NCI-H1048 (cell line): ENCODE measurements at regions not wholly inside any gene's neighbourhood (a gene's known extent, or its start where the extent isn't known, plus 50 kb on each side); places are given as distances from the start of the nearest gene placed in this dataset.
"Not testable (repeated sequence)": the region's sequence is repeated elsewhere in the genome, so short reads cannot be mapped to it uniquely, and the experiment has no call there.

Experiments used
- DNase-seq: peaks from one replicate; lab custom pipeline; 2025; lab: John Stamatoyannopoulos, UW

DNA sequence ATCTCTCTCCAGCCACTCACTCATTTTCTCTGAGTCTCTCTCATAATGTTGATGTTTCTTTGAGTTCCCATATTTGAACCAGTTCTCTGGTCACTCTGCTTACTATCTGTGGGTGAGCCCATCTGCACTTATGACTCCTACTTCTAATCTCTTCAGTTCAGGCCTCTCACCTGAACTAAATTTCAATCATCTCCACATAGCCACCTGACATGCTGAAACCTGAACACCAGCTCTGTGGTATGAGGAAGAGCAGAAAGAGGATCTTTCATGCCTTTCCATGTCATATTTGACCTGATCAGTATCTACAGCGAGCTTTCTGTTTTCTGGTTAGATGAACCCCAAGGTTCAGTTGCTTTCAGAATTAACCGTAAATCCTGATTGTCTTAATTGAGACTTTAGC is 122.2 kb upstream of the ESX1 start:
- DNase-seq = no peak

DNA sequence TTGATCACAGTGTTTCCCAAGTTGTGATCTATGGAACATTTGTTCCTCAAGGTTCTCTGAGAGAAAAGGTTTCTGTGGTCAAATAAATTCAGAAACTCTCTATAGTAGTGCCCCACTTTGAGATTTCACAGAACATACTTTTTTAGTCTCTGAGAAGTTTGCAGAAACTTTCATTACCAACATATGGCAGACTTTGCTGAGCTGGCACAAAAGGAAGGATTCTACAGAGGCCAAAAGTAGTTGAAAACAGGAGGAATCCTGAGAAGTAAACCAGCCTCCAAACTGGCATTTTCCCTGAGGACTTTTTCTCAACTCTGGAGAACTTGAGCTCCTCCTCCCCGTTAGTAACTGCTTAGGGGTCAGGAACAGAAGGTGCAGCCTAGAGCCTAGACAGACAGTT is 117.8 kb upstream of the ESX1 start:
- DNase-seq = no peak

DNA sequence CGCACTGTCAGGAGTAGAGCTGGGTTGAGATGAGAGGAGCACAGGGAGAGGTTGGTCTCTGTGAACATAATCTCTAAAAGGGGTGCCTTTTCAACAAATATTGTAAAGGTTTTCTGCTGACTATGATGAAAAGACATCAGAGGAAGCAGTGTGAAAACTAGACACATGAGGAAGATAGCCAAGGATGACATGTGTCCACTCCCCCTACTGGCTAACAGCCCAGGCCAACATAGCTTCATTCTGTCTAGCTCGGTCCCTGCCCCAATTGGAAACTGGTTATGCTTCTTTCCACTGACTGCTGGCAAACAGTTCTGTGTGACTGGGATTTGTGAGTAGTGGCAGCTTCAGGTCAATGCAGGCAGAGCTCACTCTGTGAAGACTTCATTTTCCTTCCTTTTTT is 115.4 kb upstream of the ESX1 start:
- no peak for DNase-seq

DNA sequence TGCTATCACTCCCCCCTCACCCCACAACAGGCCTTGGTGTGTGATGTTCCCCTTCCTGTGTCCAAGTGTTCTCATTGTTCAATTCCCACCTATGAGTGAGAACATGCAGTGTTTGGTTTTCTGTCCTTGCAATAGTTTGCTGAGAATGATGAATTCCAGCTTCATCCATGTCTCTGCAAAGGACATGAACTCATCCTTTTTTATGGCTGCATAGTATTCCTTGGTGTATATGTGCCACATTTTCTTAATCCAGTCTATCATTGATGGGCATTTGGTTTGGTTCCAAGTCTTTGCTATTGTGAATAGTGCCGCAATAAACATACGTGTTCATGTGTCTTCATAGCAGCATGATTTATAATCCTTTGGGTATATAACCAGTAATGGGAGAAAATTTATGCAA is 106.0 kb upstream of the ESX1 start:
- not testable (repeated sequence) for DNase-seq

DNA sequence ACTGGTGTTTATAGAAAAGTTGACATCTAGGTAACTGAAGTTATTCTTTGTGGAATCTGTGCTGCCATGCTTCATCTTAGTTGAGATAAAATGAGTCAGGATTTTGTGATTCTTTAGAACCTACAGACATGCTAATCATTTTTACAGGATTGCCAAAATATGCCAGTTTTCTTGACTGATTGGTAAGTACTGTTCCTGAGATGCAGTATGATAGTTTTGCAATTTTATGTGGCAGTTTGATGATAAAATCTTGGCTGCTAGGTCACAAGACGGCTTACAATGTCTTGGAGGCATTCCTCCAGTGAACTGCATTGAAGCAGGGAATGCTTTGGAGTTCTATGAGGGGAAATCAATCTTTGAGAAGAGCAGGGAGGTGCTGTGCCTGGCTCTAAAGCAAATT is 104.4 kb upstream of the ESX1 start:
- DNase-seq = no peak

DNA sequence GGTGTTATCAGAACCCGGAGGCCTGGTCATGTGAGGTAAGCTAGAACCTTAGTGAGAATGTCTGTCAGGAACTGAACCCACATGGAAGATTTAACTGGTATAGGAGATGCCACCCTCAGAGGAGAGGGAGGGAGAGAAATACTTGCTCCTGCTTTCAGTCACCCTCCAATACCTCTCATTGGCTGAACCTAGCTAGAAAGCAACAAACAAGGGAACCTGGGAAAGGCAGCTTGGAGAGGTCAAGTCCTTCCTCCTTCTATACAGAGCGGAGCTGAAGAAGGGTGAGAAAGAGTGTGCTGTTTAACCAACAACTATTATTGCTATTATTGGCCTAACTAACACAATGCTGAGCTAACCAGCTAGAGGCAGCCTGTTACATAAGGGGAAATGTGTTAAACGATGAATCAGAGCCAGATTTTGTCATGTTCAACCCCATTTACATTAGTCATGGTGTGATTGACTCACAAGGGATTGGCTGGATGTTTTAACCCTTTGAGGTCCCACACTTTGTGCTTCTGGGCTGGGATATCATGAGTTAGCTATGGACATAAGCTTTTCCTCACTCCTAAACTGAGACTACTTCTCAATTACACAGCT is 96.5 kb upstream of the ESX1 start:
- no peak for DNase-seq

DNA sequence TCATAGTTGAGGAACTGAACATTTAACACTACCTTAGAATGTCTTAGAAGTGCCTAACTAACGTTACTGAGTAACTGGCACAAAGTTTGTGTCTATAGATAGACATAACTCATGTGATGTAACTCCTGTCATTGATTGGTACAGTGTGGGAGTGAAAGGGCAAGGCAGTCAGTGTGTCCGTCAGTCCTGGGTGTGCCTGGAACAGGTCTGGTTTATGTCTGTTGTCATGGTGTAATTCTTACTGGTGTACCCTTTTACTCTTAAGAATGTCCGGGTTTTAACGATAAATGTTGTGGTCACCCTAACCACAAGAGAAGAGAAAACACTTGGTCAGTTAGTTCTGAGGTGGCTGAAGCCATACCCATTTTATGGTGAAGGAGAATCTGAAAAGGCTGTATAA is 93.1 kb upstream of the ESX1 start:
- no peak for DNase-seq

DNA sequence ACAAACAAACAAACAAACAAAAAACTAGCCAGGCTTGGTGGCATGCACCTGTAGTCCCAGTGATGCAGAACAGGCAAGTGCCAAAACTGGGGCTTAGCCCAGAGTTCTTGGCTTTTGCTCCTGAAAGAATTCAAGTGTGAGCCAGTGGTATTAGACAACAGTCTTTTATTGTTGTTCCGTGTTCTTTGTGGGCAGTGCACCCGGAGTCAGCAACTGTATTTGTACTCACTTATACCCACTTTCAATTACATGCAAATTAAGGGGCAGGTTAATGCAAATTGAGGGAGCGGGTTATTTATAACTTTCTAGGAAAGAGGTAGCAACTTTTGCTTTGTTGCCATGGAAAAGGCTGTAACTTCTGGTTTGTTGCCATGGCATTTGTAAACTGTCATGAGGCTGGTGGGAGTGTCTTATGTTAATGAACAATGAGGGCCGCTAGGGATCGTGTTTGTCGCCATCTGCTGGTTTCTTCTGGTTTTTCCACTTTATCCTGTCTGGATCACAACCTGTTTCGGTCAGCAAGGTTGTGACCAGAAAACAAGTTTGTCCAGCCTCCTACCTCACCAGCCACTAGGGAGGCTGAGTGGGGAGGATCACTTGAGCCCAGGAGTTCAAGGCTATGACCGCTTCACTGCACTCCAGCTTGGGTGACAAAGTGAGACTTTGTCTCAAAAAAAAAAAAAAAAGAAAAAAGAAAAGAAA is 88.8 kb upstream of the ESX1 start:
- DNase-seq = peak; percentile 74

DNA sequence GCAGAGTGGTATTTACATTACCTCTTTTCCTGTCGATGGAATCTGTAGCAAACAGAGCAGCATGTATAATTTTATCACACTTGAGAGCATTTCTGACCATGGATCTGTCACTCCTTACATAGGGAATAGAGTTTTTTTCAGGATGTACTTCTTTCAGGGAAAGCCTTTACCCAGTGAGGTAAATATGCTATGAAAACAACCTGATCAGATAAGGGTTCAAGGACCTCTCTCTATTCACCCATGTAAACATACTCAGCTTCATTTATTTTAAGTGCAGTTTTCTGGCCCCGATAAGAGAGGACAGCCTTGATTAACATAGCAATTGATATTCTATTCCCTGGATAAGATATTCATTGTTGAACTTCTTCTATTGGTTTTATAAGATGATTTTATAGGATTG is 87.3 kb upstream of the ESX1 start:
- no peak for DNase-seq

DNA sequence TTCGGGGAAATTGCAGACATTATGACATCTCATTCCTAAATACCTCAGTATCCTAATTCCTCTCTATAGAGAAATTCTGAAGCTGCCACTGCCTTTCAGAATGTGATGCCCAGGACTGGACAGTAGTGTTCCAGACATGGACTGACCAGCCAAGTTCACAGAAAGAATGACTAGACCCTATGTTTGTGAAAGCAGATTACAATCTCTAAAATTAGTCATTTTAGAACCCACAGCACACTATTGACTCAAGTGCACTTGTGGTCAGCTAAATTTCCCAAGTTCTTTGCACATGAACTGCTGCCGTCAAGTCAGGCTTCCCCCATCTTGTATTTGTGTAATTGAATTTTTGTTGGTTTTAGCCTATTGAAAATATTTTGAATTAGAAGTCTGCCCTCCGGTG is 81.0 kb upstream of the ESX1 start:
- DNase-seq = no peak

DNA sequence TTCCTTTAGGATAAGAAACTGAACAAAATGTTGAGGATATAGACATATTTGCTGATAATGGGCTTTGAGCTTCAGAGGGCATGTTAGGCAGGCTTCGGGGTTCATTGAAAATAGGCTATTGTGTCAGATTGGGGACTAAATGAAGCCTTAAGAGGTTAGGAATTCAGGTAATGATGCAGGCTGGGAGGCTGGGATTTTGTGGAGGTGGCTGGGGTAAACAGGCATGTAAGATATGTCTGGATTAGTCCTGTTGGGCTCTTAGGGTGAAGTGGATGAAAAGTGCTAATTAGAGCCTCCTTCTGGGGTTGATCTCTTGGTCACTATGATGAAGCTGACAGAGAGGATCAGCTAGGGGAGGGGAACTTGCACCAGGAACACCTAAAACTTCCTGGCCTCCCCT is 80.2 kb upstream of the ESX1 start:
- DNase-seq = no peak

DNA sequence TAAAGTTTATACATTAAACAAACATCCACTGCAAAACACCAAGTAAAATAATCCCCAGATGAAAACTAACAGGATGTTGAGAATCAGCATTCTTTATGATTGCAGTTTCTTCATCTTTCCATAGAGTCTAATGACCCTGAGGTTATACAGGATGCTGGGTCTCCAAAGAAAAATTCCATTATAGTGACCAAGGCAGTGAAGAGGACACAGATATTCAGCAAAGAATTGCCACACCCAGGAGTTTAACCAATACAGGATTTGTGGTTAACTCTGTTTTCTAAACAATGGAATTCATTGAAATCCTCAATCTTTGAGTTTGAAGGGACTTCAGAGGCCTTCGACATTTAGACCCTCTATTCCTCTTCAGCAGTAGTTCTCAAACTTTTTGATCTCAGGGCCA is 76.2 kb upstream of the ESX1 start:
- no peak for DNase-seq

DNA sequence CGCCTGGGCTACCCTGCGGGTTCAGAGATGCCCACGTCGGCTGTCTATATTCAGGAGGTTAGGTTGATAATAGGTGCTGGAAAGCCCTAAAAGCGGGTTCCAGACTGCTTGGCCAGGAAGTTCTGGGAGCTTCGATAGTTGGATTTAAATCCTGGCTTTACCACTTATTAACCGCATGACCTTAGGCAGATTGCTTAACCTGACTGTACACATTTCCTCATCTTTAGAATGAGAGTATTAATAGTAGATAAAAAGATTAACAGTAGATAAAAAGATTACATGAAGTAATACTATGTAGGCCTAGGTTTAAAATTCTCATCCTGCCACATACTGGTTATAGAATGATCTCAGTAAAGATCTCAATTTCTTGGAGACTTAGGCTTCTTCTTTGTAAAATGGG is 75.0 kb upstream of the ESX1 start:
- no peak for DNase-seq

DNA sequence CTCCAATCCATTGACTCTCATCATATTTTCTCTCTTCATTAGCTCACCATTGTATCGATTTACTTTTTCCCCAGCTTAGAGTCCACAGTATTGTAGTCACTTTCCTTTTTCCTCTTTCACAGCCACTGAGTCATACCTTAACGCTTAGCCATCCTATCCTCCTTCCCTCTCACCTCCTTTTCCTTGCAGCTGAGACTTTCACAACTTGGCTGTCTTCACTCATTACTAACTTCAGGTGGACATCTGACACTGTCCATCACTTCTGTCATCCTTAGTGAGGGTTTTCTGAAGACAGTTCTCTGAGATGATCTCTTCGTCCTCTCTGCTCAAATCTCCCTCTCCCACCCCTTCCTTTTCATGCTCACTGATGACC is 70.5 kb upstream of the ESX1 start:
- DNase-seq = no peak

DNA sequence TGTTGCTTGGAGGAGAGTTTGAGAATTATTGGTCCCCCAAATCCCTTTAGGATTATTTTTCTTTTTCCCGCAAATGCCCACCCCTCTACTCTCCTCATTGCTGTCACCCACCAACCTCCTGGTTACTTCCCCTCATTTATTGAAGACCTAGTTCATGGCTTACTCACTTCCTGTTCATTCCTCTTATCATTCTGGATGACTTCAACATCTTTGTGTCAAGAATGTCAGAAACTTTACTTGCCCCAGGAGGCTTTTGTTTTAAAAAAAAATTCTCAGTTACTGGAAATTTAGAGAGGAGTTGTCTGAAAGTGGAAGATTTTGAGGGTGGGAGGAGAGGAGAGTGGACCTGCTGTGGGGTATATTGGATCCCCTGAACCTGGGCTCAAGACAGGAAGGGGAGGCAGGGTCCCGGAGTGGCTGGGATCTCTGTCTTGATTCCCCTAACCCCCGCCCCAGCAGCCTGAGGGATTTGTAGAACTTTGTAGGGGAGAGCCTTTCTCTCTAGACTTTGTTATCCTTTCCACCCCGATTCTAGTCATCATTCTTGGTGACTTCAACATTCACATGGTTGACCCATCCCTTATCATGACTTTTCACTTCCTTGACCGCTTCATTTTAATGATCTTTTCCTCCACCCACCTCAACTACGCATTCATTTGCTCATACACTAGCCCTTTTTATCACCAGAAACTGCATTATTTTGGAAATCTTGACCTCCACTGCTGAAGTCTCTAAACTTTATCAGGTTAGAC is 69.9 kb upstream of the ESX1 start:
- no peak for DNase-seq

DNA sequence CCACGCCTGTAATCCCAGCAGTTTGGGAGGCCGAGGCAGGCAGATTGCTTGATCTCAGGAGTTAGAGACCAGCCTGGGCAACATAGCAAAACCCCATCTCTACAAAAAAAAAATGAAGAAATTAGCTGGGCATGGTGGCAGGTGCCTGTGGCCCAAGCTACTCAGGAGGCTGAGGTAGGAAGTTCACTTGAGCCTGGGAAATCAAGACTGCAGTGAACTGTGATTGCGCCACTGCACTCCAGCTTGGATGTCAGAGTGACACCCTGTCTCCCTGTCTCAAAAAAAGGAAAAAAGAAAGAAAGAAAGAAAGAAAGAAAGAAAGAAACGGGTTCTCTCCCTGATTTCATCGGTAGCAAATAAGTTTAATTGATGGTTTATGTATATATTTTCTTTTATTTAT is 64.6 kb upstream of the ESX1 start:
- DNase-seq = no peak

DNA sequence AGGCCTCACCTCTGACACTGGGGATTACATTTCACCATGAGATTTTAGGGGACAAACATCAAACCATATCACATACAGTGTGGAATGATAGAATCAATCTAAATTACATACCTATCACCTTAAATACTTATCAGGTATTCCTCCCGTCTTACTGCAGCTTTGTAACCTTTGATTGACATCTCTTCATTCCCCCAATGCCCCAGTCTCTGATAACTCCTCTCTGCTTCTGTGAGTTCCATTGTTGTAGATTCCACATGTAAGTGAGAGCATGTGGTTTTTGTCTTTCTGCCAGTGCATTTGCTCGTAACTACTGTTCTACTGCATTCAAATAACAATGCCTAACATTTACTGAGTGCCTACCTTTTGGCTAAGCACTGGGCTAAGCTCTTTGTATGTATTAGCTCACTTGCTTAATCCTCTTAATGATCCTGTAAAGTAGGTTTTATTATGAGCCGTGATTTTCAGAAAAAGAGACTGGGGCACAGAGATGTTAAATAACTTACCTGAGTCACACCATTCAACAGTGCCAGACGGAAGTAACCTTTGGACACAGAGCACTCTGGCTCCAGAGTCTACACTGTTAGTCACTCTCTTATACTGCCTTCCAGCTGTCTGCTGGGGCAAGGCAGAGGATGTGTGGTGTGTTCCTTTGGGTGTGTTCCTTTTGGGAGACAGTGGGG is 63.7 kb upstream of the ESX1 start:
- DNase-seq = no peak

DNA sequence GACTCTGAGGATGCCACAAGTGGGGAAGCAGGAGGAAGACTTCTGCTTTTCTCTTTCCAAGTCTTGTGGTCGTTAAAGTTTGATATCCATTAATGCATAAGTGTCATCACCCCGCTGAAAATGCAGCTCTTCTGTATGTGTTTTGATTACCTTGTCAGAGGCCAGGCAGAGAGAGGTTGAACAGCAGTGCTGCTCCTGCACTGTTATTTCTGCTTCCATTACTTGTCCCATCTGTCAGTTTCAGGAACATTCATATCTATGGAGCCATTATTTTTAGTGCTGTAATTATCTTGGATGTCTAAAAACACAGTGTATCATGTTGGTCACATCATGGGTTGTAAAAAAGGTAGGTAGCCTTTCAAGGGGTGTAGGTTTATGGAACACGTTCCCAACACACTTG is 62.0 kb upstream of the ESX1 start:
- no peak for DNase-seq

DNA sequence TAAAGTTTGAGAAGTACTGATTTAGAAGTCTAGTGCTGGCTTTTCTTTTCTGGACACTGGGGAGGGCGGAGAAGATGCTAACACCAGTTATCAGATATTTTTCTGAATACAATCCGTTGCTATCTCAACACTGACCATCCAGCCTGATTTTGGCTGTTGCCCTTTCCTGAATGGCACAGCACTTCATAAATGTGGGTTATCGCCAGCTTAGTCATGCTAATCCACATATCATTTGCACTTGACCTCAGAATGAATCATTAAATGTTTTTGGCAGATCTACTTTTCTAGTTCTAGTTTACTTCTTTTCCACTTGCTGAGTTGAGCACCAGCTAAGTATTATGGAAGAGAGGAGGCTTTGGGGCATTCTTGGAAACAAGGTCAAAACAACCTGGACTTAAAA is 60.8 kb upstream of the ESX1 start:
- no peak for DNase-seq

DNA sequence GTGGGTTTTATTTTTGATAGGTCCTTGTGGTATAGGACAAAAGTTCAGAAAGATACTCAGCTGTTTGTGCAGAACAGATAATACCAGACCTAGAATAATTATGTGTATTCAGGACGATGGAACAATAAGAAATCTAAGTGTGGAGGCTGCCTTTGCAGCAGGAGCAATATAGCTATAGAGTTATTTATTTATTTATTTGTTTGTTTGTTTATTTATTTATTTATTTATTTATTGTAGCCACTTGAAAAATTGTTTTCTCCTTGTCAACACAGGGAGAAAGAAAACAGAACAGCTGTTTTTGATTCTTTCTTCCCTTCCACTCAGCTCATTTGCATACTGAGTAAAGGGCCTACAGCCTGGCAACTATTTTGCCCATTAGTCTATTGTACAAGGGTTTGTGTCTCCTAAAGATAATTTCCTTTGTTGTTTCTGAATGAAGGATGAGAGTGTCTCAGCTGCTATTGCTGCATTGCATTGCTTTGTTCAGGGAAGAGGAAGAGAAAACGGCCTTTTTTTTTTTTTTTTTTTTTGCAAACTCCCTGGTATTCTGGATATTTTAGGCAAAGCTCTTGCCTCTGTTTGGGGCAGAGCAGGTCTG is 56.0 kb upstream of the ESX1 start:
- DNase-seq = no peak

DNA sequence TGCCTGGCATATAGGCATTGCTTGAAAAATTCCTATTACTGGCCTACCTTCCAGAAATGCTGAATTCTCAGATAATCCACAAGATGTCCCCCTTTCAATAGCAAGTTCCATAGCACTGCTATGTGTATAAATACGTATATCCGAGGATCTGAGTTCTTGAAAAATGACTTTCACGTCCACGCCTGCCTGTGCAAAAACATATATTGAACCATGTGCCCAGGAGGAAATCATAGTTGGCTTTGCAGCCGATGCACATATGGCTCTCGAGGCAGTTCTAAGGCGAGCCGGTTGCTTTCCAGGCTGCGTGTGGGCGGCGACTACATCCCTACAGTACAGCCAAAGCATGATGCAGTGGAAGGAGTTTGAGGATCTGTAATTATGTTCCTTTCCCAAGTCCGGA is 55.4 kb upstream of the ESX1 start:
- no peak for DNase-seq

DNA sequence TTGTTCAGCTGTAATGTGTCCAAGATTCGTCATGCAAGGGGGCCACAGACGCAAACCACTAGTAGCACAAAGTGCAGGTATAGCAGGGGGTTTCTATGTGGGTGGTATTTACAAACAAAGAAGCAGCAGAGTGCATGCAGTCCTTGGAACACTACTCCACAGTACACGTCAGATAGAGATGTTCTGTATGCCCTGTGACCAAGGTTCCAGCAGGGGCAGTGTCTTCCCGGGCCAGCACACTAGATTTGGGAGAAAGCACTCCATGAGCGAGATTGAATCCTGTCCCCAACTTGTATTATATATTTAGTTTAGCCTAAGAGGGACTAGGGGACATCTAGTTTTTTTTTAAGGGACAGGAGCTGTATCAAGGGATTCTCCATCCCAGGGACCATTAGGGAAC is 54.4 kb upstream of the ESX1 start:
- DNase-seq = no peak

DNA sequence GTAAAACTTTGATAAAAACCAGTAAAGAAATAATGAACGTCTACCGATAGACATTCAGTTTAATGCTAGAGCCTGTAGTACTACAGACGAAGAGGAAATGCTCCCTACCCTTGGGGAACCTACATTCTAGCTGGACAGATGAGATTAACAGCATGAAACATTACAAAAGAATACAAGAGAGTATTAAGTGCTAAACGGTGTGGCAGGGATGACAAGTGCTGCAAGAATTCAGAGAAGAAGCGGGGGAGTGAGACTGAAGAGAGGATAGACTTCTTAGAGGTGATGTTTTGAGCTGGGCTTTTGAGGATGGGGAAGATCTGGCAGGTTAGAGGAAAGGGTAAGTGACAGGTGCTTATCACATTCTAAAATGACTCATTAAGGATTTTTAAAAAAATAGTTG is 52.6 kb upstream of the ESX1 start:
- no peak for DNase-seq
